B cell (primary cell): ENCODE measurements at regions not wholly inside any gene's neighbourhood (a gene's known extent, or its start where the extent isn't known, plus 50 kb on each side); places are given as distances from the start of the nearest gene placed in this dataset.

Source experiments
- CTCF ChIP-seq: fragments of 200-600 bp; IDR thresholded peaks from one replicate; pipeline ENCODE4 v1.8.0; 2022; ENCODE audit warnings: antibody characterized with exemption, mild to moderate bottlenecking
- EZH2 ChIP-seq: IDR thresholded peaks from 2 replicates; pipeline ENCODE4 v1.6.1; 2012; ENCODE audit warnings: borderline replicate concordance, low read depth, mild to moderate bottlenecking, moderate library complexity, low read length; ENCODE audit not compliant: insufficient read depth, poor library complexity, severe bottlenecking

GRCh38 chr6:56353860-56354259 lies 106.5 kb upstream of the COL21A1 start:
- TF ChIP-seq CTCF = no peak
- TF ChIP-seq EZH2 = no peak
